ENCODE measurements at regions not wholly inside any gene's neighbourhood (a gene's known extent, or its start where the extent isn't known, plus 50 kb on each side); places are given as distances from the start of the nearest gene placed in this dataset.
A peak's percentile ranks its signal among the peaks of the same experiment; 100 is the strongest.

- Histone ChIP-seq H3K36me3 (no peaks in the 10 kb centered on the region), H3K27me3 (no peaks in the 10 kb centered on the region), H3K27ac (no peak overlapping the region), H3K9me3 (no peaks in the 10 kb centered on the region), H3K4me3 (no peak overlapping the region), H3K4me1 (peaks cover 0 to 18% of the 10 kb centered on the region in 2 donors)
- TF ChIP-seq CTCF (IDR thresholded peaks at IDR 0.05) = no peak
- DNase-seq (ENCODE audit: low spot score) = no peak
Observed at GRCh38 chr18:10241579-10241978, 212.9 kb upstream of the APCDD1 start.

GRCh38 chr18:10242936-10243680, 211.3 kb upstream of the APCDD1 start:
- Histone ChIP-seq H3K4me1 (peaks cover 0 to 18% of the 10 kb centered on the region in 2 donors), H3K27me3 (no peaks in the 10 kb centered on the region)
- no peak for TF ChIP-seq CTCF (IDR thresholded peaks at IDR 0.05)

DNA sequence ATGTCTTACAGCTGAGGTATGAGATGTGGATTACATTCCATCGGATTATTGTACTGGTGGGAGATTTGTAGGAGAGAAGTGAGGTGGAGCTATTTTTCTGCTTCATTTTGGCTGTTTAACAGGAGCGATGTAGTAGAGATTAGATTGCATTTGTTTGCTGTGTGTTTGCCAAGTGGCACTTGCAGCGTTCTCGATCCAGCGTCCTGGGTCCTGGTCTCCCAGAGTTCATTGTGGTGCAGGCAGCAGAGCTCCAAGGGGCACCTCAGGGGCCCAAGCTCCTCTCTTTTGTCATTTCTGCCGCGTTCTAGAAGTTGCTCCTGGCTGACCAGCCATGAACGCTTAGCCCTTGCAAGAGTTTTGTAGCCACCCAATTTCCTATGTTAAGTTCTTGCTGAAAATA, 210.1 kb upstream of the APCDD1 start:
- Histone ChIP-seq H3K36me3 (no peaks in the 10 kb centered on the region), H3K27me3 (no peaks in the 10 kb centered on the region), H3K4me3 (no peak overlapping the region), H3K27ac (no peak overlapping the region), H3K9me3 (no peaks in the 10 kb centered on the region), H3K4me1 (peaks cover 0 to 12% of the 10 kb centered on the region in 2 donors)
- TF ChIP-seq CTCF (IDR thresholded peaks at IDR 0.05) = no peak
- no peak for DNase-seq (ENCODE audit: low spot score)

More at GRCh38 chr18:10242936-10243680, 211.3 kb upstream of the APCDD1 start:
- Histone ChIP-seq H3K27ac (no peak overlapping the region), H3K9me3 (no peaks in the 10 kb centered on the region), H3K4me3 (no peak overlapping the region), H3K36me3 (no peaks in the 10 kb centered on the region)
- no peak for DNase-seq (ENCODE audit: low spot score)

DNA sequence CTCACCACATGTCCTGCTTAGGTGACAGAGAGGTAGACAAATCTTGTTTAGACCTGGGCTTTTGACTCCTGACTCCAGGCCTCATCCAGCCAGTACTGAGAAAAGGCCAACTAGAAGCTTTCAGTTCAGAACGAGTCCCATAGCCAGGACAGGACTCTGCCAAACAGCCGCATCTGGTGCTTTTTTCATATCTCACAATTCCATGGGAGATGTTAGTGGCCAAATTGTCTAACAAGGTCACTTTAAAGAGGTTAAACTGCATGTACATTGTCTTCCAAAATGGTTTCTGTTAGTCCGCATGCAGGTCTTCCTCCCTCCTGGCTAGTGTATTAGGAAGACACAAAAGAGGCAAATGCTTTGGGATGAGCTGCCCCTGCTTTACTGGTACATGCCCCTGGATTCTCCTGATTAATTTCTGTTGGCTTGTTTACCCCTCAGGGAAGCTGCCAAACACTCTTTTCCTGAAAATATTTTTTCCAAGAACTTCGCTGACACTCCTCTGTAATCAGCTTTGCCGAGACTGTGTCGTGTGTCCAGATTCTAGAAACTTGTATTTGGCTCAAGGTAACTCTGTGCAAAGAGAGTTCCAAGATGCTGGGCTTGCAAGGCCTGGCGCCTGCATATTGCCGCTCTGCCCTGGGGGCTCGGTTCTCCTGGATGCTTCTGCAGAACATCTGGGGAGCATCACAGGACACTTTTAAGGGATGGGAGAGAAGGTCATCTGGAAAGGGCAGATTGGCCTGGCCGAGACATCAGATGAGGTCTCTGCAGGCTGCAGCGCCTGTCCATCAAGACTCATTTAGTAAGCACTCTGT, 209.2 kb upstream of the APCDD1 start:
- Histone ChIP-seq H3K36me3 (no peaks in the 10 kb centered on the region), H3K9me3 (no peaks in the 10 kb centered on the region), H3K27ac (peak overlapping the region in 1 of 2 donors; percentile 48), H3K4me3 (no peak overlapping the region), H3K4me1 (peaks cover 0 to 3% of the 10 kb centered on the region in 2 donors), H3K27me3 (no peaks in the 10 kb centered on the region)
- DNase-seq (ENCODE audit: low spot score) = no peak
- no peak for TF ChIP-seq CTCF (IDR thresholded peaks at IDR 0.05)

DNA sequence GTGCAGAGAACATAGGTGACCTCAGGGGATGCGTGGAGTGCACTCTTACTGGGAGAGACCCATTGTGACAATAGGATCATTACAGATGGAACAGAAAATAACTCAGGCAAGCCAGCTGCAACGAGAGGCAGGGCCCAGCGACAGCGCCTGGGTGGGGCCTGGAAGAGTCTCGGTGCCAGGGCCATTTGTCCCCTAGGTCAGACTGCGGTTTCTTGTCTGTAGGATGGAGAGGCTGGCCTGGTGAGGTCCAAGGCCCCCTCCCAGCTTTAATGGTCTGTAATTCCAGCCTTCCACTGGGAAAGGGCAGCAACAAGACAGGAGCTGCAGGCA, 208.6 kb upstream of the APCDD1 start:
- H3K27ac ChIP-seq = peak overlapping the region in 1 of 2 donors; percentile 40
- no peak for DNase-seq (ENCODE audit: low spot score)
- no peak overlapping the region for H3K4me3 ChIP-seq
- no peaks in the 10 kb centered on the region for H3K27me3 ChIP-seq
- no peaks in the 10 kb centered on the region for H3K4me1 ChIP-seq
- H3K9me3 ChIP-seq = no peaks in the 10 kb centered on the region
- no peak for TF ChIP-seq CTCF (IDR thresholded peaks at IDR 0.05)
- no peaks in the 10 kb centered on the region for H3K36me3 ChIP-seq
